NCI-H526 treated with DMSO at 0.1 percent for 48 hours (cell line): ENCODE measurements at regions not wholly inside any gene's neighbourhood (a gene's known extent, or its start where the extent isn't known, plus 50 kb on each side); places are given as distances from the start of the nearest gene placed in this dataset.
"Not testable (repeated sequence)": the region's sequence is repeated elsewhere in the genome, so short reads cannot be mapped to it uniquely, and the experiment has no call there.

Experiments
- DNase-seq: peaks from one replicate; lab custom pipeline; 2025; lab: John Stamatoyannopoulos, UW

- DNase-seq: no peak
Observed at GRCh38 chr20:43404878-43405277, 52.8 kb upstream of the SRSF6 start.

- DNase-seq: not testable (repeated sequence)
Observed at GRCh38 chr20:43400882-43401281, 56.8 kb upstream of the SRSF6 start.

- no peak for DNase-seq
Observed at GRCh38 chr20:43398676-43399324, 58.9 kb upstream of the SRSF6 start.

- DNase-seq: no peak
Observed at GRCh38 chr20:43397147-43397546, 60.5 kb upstream of the SRSF6 start.

GRCh38 chr20:43393052-43393451, 64.6 kb upstream of the SRSF6 start:
- DNase-seq: no peak

GRCh38 chr20:43392561-43392960, 65.1 kb upstream of the SRSF6 start:
- DNase-seq: no peak

- DNase-seq: no peak
Observed at GRCh38 chr20:43389839-43390626, 67.7 kb upstream of the SRSF6 start.

GRCh38 chr20:43389211-43389610, 68.5 kb upstream of the SRSF6 start:
- no peak for DNase-seq

GRCh38 chr20:43388268-43389002, 69.3 kb upstream of the SRSF6 start:
- no peak for DNase-seq

- DNase-seq: no peak
Observed at GRCh38 chr20:43387737-43388136, 70.0 kb upstream of the SRSF6 start.

- DNase-seq: no peak
Observed at GRCh38 chr20:43386878-43387277, 70.8 kb upstream of the SRSF6 start.

- no peak for DNase-seq
Observed at GRCh38 chr20:43385914-43386313, 71.8 kb upstream of the SRSF6 start.

- DNase-seq: no peak
Observed at GRCh38 chr20:43384101-43384940, 73.4 kb upstream of the SRSF6 start.

GRCh38 chr20:43383026-43383795, 74.5 kb upstream of the SRSF6 start:
- DNase-seq: no peak

GRCh38 chr20:43382135-43382534, 75.6 kb upstream of the SRSF6 start:
- DNase-seq: not testable (repeated sequence)

GRCh38 chr20:43381533-43381932, 76.2 kb upstream of the SRSF6 start:
- DNase-seq: not testable (repeated sequence)

- no peak for DNase-seq
Observed at GRCh38 chr20:43379239-43379917, 78.3 kb upstream of the SRSF6 start.

- no peak for DNase-seq
Observed at GRCh38 chr20:43376831-43377230, 80.9 kb upstream of the SRSF6 start.

- no peak for DNase-seq
Observed at GRCh38 chr20:43375591-43375990, 82.1 kb upstream of the SRSF6 start.

- no peak for DNase-seq
Observed at GRCh38 chr20:43372051-43372450, 85.6 kb upstream of the SRSF6 start.

- no peak for DNase-seq
Observed at GRCh38 chr20:43365691-43366090, 92.0 kb upstream of the SRSF6 start.
